NCI-H82 treated with DMSO at 0.1 percent for 48 hours (cell line): ENCODE measurements at regions not wholly inside any gene's neighbourhood (a gene's known extent, or its start where the extent isn't known, plus 50 kb on each side); places are given as distances from the start of the nearest gene placed in this dataset.
"Not testable (repeated sequence)": the region's sequence is repeated elsewhere in the genome, so short reads cannot be mapped to it uniquely, and the experiment has no call there.

ENCODE experiments used
- DNase-seq: peaks from one replicate; lab custom pipeline; 2025; ENCODE audit not compliant: unreplicated experiment; lab: John Stamatoyannopoulos, UW

GRCh38 chr5:162209005-162209605 lies 141.5 kb downstream of the GABRG2 start:
- peak; percentile 37 for DNase-seq

- no peak for DNase-seq
Measured at GRCh38 chr5:162214551-162214950, 147.0 kb downstream of the GABRG2 start.

DNA sequence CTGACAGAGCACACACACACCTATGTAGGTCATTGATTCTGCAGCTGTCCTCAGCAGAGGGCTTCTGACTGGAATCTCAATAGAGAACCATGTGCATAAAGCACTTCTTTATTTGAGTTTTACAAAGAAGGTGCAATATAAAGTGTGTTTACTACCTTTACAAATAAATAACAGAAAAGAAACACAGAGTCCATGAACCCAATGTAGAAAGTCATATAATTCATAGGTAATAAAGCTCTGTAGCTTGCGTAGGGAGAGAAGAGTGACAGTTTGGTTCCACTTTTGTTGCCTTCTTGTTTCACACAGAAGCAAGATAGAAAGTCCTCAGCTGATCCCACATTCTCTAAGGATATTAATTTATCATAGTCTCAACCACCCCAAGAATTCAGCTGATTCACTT lies 149.5 kb downstream of the GABRG2 start:
- DNase-seq = no peak

- DNase-seq = no peak
Measured at GRCh38 chr5:162221910-162222309, 154.3 kb downstream of the GABRG2 start.

DNA sequence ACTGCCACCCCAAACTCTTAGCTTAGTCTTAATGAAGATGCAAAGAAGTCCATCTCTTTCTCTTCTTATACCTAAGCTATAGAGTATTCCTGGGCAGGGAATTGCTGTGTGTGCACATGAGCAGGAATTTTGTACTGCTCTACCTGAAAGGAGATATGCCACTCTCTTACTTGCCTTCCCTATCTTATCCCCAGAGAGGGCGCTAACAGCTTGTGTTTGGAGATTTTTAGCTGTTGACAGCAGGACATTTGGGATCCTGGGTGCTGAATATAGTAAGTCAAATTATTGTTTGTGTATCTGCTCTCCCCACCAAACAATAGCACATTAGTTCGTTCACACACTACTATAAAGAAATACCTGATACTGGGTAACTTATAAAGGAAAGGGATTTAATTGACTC lies 159.5 kb downstream of the GABRG2 start:
- no peak for DNase-seq

DNA sequence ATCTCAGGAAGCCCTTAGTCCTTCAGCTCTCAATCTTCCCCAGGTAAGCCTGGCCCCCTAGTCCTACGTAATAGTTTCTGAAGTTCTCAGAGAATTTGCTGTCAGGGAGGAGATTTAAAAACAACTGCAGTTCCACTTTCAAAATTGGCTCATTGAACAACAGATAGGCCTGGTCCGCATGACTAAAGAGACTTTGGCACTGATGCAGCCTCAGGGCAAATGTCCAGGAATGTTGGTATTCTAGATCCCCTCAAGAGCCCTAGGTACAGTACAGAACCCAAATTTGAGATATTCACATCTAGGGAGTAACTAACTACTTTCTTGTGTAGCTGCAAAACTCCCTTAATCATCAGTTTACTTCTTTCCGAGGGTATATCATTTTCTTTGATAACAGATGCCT lies 162.8 kb downstream of the GABRG2 start:
- DNase-seq = no peak

DNA sequence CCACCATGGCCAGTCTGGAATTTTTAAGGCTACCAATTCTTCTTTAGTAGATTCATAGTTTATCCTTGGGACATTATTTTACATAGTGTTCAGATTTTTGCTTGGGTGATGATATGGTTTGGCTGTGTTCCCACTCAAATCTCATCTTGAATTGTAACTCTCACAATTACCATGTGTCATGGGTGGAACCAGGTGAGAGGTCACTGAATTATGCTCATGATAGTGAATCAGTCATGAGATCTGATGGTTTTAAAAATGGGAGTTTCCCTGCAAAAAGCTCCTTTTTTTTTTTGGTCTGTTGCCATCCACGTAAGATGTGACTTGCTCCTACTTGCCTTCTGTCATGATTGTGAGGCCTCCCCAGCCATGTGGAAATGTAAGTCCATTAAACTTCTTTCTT lies 163.9 kb downstream of the GABRG2 start:
- DNase-seq = no peak

DNA sequence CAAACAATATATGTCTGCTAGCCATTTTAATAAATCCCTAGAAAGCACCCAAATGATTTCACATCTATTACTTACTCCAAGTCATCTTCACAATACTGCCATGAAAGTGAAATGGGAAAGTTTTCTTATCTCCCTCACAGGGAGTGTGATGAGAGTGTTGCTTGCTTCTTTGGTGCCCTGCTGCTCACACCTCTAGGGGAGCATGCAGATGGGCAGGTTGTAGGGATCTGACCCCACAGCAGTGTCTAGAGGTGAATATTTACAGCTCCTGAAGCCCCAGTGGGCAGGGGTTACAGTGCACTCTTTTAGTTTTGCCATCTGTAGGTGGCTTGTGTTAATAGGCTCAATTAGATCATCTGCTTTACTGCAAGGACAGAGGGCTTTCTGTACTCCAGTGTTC lies 173.2 kb downstream of the GABRG2 start:
- DNase-seq = peak; percentile 3

DNA sequence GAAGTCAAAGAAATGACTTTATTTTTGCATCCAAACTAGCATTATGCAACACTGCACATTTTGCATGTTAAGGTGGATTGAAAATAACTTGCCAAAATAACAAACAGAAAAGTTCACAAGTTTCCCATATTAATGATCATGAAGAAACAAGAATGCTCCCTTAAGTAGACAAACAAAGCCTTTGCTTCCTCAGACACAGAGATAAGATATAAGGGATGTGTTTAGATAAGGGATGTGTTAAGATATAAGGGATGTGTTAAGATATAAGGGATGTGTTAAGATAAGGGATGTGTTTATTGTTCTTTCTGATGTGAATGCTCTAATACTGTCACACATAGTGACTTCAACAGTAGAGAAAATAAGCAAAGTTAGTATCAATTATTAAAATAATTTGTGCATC lies 174.8 kb downstream of the GABRG2 start:
- no peak for DNase-seq

- DNase-seq = no peak
Measured at GRCh38 chr5:162243651-162244050, 176.1 kb downstream of the GABRG2 start.

DNA sequence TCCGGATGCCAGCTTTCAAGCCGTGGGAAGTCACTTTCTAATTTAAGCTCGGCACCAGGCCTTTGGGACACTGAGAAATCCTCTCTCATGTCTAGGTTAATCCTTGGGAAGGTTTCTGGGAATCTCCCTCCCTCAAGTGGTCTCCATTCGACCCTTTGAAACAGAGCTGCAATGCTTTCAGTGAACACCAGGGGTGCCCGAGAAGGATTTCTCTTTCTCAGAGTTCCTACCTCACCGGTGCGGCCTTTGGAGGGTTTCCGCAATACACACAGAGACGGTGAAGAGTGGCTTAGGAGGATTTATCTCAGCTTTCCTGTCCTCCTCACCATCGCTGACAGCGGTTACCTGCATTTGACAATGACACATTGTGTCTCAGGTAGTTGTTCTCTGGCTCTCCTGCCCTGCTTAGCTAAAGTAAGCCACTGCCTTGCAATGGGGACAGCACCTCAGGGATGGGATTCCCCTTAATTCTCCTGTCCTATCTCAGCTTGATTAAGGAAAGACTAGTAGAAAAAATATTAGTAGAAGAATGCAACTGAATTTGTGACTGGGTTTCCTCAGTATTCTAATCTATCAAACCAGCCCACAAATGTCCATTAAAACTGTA lies 180.6 kb downstream of the GABRG2 start:
- DNase-seq = no peak

DNA sequence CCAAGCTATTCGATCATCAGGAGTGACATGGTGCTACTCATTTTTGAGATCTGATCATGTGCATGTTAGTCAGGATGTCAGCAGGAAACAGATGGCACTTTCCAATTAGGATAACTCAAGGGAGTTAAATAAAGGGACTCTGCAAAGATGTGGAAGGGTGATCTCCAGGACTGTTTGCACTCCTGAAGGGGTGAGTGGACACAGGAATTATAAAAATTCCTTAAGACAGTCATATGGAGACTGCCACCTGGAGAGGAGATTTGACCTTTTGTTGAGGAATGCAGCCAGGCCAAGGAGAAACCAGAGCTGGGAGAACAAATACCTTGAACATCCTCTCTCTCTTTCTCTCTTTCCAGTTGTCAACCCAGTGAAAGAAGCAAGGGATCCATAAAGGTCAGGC lies 189.1 kb downstream of the GABRG2 start:
- no peak for DNase-seq

DNA sequence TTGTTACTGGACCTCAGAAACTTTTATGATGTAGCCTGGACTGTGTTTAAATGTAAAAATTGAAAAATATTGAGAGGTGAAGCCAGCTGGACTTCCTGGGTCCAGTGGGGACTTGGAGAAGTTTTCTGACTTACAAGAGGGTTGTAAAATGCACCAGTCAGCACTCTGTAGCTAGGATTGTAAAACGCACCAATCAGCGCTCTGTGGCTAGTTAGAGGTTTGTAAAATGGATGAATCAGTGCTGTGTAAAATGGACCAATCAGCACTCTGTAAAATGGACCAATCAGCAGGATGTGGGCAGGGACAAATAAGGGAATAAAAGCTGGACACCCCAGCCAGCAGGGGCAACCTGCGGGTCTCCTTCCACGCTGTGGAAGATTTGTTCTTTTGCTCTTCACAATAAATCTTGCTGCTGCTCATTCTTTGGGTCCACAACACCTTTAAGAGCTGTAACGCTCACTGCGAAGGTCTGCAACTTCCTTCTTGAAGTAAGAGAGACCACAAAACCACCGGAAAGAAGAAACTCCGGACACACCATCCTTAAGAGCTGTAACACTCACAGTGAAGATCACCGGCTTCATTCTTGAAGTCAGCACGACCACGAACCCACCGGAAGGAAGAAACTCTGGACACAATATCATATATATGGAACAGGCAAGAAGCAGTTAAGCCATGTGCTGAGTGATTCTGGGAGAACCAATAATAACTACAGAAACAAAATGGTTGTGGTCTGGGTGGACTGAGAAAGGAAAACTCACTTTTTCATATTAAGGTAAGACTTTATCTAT lies 201.3 kb downstream of the GABRG2 start:
- DNase-seq = no peak

- DNase-seq = no peak
Measured at GRCh38 chr5:162272417-162272816, 204.8 kb downstream of the GABRG2 start.

DNA sequence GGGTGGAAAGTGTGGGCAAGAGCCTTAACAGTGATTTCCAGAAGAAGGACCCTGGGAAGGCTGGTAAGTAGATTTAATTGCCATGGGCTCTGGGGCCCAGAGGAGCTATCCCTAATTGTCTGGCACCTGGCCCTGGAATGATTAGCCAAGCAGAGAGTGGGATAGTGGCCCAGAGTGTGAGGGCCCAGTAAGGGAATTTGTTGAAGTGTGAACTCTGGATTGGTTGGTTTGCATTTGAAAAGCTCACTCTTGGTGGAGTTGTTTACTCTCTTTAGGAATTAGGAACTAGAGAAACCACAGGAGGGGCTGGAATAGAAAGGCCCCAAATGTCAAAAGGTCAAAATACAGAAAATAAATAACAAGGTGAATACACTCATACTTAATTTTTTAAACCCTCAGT lies 207.1 kb downstream of the GABRG2 start:
- DNase-seq = no peak

DNA sequence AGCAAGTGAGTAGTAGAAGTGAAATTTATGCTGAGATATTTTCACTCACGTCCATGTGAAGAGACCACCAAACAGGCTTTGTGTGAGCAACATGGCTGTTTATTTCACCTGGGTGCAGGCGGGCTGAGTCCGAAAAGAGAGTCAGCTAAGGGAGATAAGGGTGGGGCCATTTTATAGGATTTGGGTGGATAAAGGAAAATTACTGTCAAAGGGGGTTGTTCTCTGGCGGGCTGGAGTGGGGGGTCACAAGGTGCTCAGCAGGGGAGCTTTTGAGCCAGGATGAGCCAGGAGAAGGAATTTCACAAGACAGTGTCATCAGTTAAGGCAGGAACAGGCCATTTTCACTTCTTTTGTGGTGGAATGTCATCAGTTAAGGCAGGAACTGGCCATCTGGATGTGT lies 207.8 kb downstream of the GABRG2 start:
- DNase-seq = not testable (repeated sequence)

GRCh38 chr5:162282191-162282590 lies 214.6 kb downstream of the GABRG2 start:
- no peak for DNase-seq

GRCh38 chr5:162283609-162284008 lies 216.0 kb downstream of the GABRG2 start:
- no peak for DNase-seq

- DNase-seq = no peak
Measured at GRCh38 chr5:162288647-162289296, 221.2 kb downstream of the GABRG2 start.

- no peak for DNase-seq
Measured at GRCh38 chr5:162289489-162289888, 221.9 kb downstream of the GABRG2 start.

- DNase-seq = no peak
Measured at GRCh38 chr5:162299793-162300192, 232.2 kb downstream of the GABRG2 start.

DNA sequence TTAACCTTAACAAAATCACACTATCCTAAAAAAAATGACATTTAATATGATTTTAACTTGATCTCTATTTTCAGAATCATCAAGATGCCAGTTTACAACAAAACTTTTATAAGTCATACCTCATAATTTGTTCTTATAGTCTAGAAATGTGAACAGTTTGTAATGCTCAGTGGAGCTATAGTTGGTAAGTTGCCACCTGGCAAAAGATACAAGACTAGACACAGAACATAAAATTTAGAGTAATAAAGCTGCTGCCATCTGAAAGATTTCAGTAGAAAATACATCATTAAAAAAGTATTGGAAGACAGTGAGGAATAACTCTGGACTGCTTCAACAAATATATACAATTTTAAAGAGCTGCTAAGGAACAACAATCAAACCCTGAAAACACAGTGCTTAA lies 233.8 kb downstream of the GABRG2 start:
- DNase-seq = no peak
